T-cell (primary cell): ENCODE measurements at regions not wholly inside any gene's neighbourhood (a gene's known extent, or its start where the extent isn't known, plus 50 kb on each side); places are given as distances from the start of the nearest gene placed in this dataset.

Source experiments
- ATAC-seq, 4 experiments: fragments of 200-7000 bp in 3 of 4; fragments of 150-1000 bp in 1 of 4; cut with Tn5 transposase; replicated peaks in 1 of 4; 1 replicate in 3 of 4; 2 replicates in 1 of 4; pipeline ENCODE4 v1.10.0; 2021; ENCODE audit warnings: moderate library complexity in 3 of 4, mild to moderate bottlenecking in 2 of 4, moderate number of reproducible peaks in 1 of 4
- CTCF ChIA-PET, 2 donors: fragments of 300-600 bp; sonication (Branson Sonifier 250); formaldehyde crosslinking; loops; one replicate each; lab custom pipeline; 2022; ENCODE audit warnings: antibody characterized with exemption in 2 of 2; lab: Charles Lee
- POLR2A ChIA-PET, 2 donors: fragments of 300-600 bp; sonication (Branson Sonifier 250); formaldehyde crosslinking; loops; one replicate each; lab custom pipeline; 2022; ENCODE audit warnings: antibody characterized with exemption in 2 of 2; lab: Charles Lee
- DNase-seq, 35 experiments: peaks; one replicate each; pipeline versions ENCODE4 v3.0.0 to v3.0.0-alpha.2; 2013 to 2023
- H3K27ac ChIP-seq: one replicate; pipeline ENCODE4 v1.5.1; 2013; ENCODE audit warnings: low read length
- H3K27me3 ChIP-seq, 2 experiments: replicated peaks in 1 of 2; 1 replicate in 1 of 2; 2 replicates in 1 of 2; pipeline versions ENCODE4 v1.6.1 to v1.7.0; 2013; ENCODE audit warnings: low read length in 1 of 2, mixed read lengths in 1 of 2; ENCODE audit not compliant: control insufficient read depth in 2 of 2, insufficient read depth in 2 of 2; ENCODE audit errors: extremely low read depth in 1 of 2
- H3K36me3 ChIP-seq, 2 donors: 1 replicate in 1 of 2; 2 replicates in 1 of 2; pipeline versions ENCODE4 v1.6.1 to v1.7.0; 2013; ENCODE audit warnings: low read length in 1 of 2; ENCODE audit not compliant: control insufficient read depth in 2 of 2, insufficient read depth in 1 of 2; ENCODE audit errors: extremely low read depth in 1 of 2
- H3K4me1 ChIP-seq, 2 experiments: 1 replicate in 1 of 2; 2 replicates in 1 of 2; pipeline versions ENCODE4 v1.6.1 to v1.7.0; 2013; ENCODE audit warnings: low read length in 2 of 2, mixed read lengths in 1 of 2; ENCODE audit not compliant: insufficient read depth in 2 of 2, control insufficient read depth in 1 of 2; ENCODE audit errors: extremely low read depth in 1 of 2
- H3K4me3 ChIP-seq, 2 donors: 1 replicate in 1 of 2; 2 replicates in 1 of 2; pipeline versions ENCODE4 v1.5.1 to v1.7.0; 2013; ENCODE audit warnings: mild to moderate bottlenecking in 2 of 2, low read length in 1 of 2, moderate library complexity in 1 of 2; ENCODE audit not compliant: control insufficient read depth in 1 of 2; ENCODE audit errors: extremely low read depth in 1 of 2
- H3K9me3 ChIP-seq: 2 replicates; pipeline ENCODE4 v1.7.0; 2013
- H3K27ac Mint-ChIP-seq, 2 donors: one replicate each; pipeline ENCODE4 v1.8.0; 2020 to 2021; ENCODE audit warnings: mild to moderate bottlenecking in 2 of 2, mixed read lengths in 2 of 2
- H3K27me3 Mint-ChIP-seq, 2 donors: one replicate each; pipeline ENCODE4 v1.8.0; 2021 to 2022; ENCODE audit warnings: mixed read lengths in 2 of 2
- H3K36me3 Mint-ChIP-seq: one replicate; pipeline ENCODE4 v1.8.0; 2021; ENCODE audit warnings: mixed read lengths
- H3K4me1 Mint-ChIP-seq, 3 donors: one replicate each; pipeline ENCODE4 v1.8.0; 2020 to 2022; ENCODE audit warnings: mixed read lengths in 3 of 3, mild to moderate bottlenecking in 1 of 3
- H3K4me3 Mint-ChIP-seq, 3 donors: one replicate each; pipeline ENCODE4 v1.8.0; 2020 to 2022; ENCODE audit warnings: mild to moderate bottlenecking in 3 of 3, mixed read lengths in 3 of 3, moderate library complexity in 3 of 3
- H3K9me3 Mint-ChIP-seq, 3 donors: one replicate each; pipeline ENCODE4 v1.8.0; 2020 to 2022; ENCODE audit warnings: mixed read lengths in 3 of 3
- WGBS: methylation state at CpG from one replicate; pipeline ENCODE4 v1.1.5; 2013; ENCODE audit warnings: missing lambda C conversion rate; ENCODE audit not compliant: insufficient coverage; 5-methylcytosine and 5-hydroxymethylcytosine counted together

- no peaks in the 10 kb centered on the region for H3K27me3 Mint-ChIP-seq
- H3K27me3 ChIP-seq, result no peaks in the 10 kb centered on the region
- H3K27ac ChIP-seq, result no peak overlapping the region
- ChIA-PET CTCF (no interaction called here), POLR2A (no interaction called here)
- H3K4me3 Mint-ChIP-seq, result no peak overlapping the region
- ATAC-seq (no peak), DNase-seq (no peak)
- peaks cover 6 to 16% (median 7%) of the 10 kb centered on the region in 3 donors for H3K4me1 Mint-ChIP-seq
- no peak overlapping the region for H3K27ac Mint-ChIP-seq
- no CpG with 5 or more reads among the region's 2 CpGs for WGBS
- no peaks in the 10 kb centered on the region for H3K36me3 ChIP-seq
- no peaks in the 10 kb centered on the region for H3K36me3 Mint-ChIP-seq
- no peaks in the 10 kb centered on the region for H3K4me1 ChIP-seq
- no peak overlapping the region for H3K4me3 ChIP-seq
- H3K9me3 Mint-ChIP-seq, result no peaks in the 10 kb centered on the region
- H3K9me3 ChIP-seq, result no peaks in the 10 kb centered on the region
Measured at GRCh38 chr17:55584055-55584685, 72.9 kb upstream of the SMIM36 start.

DNA sequence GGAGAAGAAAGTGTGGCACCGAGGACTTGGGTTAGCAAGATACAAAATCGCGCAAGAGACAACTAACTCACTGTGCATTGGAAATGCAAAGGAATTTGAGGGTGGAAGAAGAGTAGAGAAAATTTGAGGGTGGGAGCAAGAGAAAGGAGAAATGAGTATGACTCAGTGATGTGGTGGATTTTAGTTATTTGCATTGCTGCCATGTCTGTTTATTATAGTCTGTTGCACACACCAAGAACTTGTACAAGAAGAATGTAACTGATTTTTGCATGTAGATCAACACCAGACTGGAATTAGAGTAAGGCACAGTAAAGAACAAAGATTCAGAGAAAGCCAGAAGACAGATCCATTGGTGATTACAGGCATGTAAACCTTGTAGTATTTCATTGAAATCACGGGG lies 71.6 kb upstream of the SMIM36 start:
- no peak overlapping the region for H3K27ac Mint-ChIP-seq
- Histone ChIP-seq H3K36me3 (no peaks in the 10 kb centered on the region), H3K4me1 (peaks cover 0 to under 1% of the 10 kb centered on the region in 2 experiments), H3K9me3 (no peaks in the 10 kb centered on the region), H3K27me3 (no peaks in the 10 kb centered on the region), H3K4me3 (no peak overlapping the region), H3K27ac (no peak overlapping the region)
- H3K4me1 Mint-ChIP-seq, result peaks cover 6 to 19% (median 7%) of the 10 kb centered on the region in 3 donors
- H3K27me3 Mint-ChIP-seq, result no peaks in the 10 kb centered on the region
- no peaks in the 10 kb centered on the region for H3K9me3 Mint-ChIP-seq
- ChIA-PET POLR2A (no interaction called here), CTCF (no interaction called here)
- H3K36me3 Mint-ChIP-seq, result no peaks in the 10 kb centered on the region
- DNase-seq (no peak), ATAC-seq (no peak)
- H3K4me3 Mint-ChIP-seq, result no peak overlapping the region
- 100% methylated on average over 3 of the region's 4 CpGs for WGBS

GRCh38 chr17:55580596-55581133 lies 69.4 kb upstream of the SMIM36 start:
- Mint-ChIP-seq H3K4me1 (peaks cover 6 to 21% (median 7%) of the 10 kb centered on the region in 3 donors), H3K27ac (peak overlapping the region in 1 of 2 donors; percentile 56), H3K4me3 (no peak overlapping the region), H3K9me3 (no peaks in the 10 kb centered on the region), H3K36me3 (no peaks in the 10 kb centered on the region), H3K27me3 (no peaks in the 10 kb centered on the region)
- Histone ChIP-seq H3K4me1 (peaks cover 10 to 19% of the 10 kb centered on the region in 2 experiments), H3K36me3 (no peaks in the 10 kb centered on the region), H3K4me3 (no peak overlapping the region), H3K27ac (no peak overlapping the region), H3K9me3 (no peaks in the 10 kb centered on the region), H3K27me3 (no peaks in the 10 kb centered on the region)
- no peak for DNase-seq
- CTCF ChIA-PET, result no interaction called here
- POLR2A ChIA-PET, result no interaction called here
- WGBS, result no CpG with 5 or more reads among the region's 5 CpGs
- no peak for ATAC-seq

DNA sequence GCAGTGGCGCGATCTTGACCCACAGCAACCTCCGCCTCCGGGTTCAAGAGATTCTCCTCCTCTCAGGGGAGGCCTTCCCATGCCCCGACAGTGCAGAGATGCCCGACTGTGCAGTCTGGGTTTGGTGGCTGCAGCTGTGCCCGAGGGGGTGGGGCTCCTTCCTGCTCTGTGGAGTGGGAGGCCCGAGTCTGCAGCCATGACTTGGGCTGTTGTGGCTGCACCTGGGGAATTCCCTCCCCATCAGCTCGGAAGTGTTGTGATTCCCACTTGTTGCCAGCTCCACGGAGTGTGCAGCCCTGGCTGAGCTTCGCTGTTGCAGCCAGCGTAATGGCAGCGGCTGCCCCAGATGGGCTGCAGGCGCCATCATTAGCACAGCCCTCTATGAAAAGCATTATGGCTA lies 66.4 kb upstream of the SMIM36 start:
- ATAC-seq (peak; percentile 52 to 76 (median 61)), DNase-seq (peak in 20 of 35 experiments; percentile 2 to 44 (median 10))
- Histone ChIP-seq H3K36me3 (no peaks in the 10 kb centered on the region), H3K27me3 (no peaks in the 10 kb centered on the region), H3K4me1 (peaks cover 10 to 22% of the 10 kb centered on the region in 2 experiments), H3K9me3 (no peaks in the 10 kb centered on the region), H3K4me3 (peak overlapping the region in 1 of 2 donors; percentile 49), H3K27ac (peak overlapping the region; percentile 75)
- Mint-ChIP-seq H3K27ac (no peak overlapping the region), H3K4me3 (no peak overlapping the region), H3K36me3 (no peaks in the 10 kb centered on the region), H3K4me1 (peaks cover 0 to 11% (median 6%) of the 10 kb centered on the region in 3 donors), H3K9me3 (no peaks in the 10 kb centered on the region), H3K27me3 (no peaks in the 10 kb centered on the region)
- ChIA-PET CTCF (no interaction called here), POLR2A (interaction anchor here in 1 of 2 donors (0.7 kb wide), 1 partner anchor 66 kb away, joined by 3 read pairs; no protein-coding TSS in a partner anchor)
- 26% methylated on average over 8 of the region's 14 CpGs for WGBS

- Mint-ChIP-seq H3K27me3 (no peaks in the 10 kb centered on the region), H3K27ac (no peak overlapping the region), H3K9me3 (no peaks in the 10 kb centered on the region), H3K36me3 (no peaks in the 10 kb centered on the region), H3K4me3 (no peak overlapping the region), H3K4me1 (peaks cover 0 to 11% (median 6%) of the 10 kb centered on the region in 3 donors)
- peaks cover 10 to 22% of the 10 kb centered on the region in 2 experiments for H3K4me1 ChIP-seq
- WGBS, result 12% methylated on average over 6 of the region's 9 CpGs
- peak in 27 of 35 experiments; percentile 1 to 48 (median 20) for DNase-seq
- peak overlapping the region; percentile 35 to 49 for H3K4me3 ChIP-seq
- ChIA-PET CTCF (interaction anchor here in 1 of 2 donors (0.8 kb wide), 1 partner anchor 25 kb away, joined by 4 read pairs; no protein-coding TSS in a partner anchor), POLR2A (interaction anchor here in 1 of 2 donors (0.7 kb wide), 1 partner anchor 65 kb away, joined by 3 read pairs; no protein-coding TSS in a partner anchor)
- no peaks in the 10 kb centered on the region for H3K36me3 ChIP-seq
- peak; percentile 77 to 87 (median 82) for ATAC-seq
- H3K27me3 ChIP-seq, result no peaks in the 10 kb centered on the region
- no peaks in the 10 kb centered on the region for H3K9me3 ChIP-seq
- peak overlapping the region; percentile 75 for H3K27ac ChIP-seq
Measured at GRCh38 chr17:55576996-55577586, 65.8 kb upstream of the SMIM36 start.

GRCh38 chr17:55576237-55576995 lies 65.2 kb upstream of the SMIM36 start:
- 66% methylated on average over 4 of the region's 8 CpGs for WGBS
- peak in 3 of 4 experiments; percentile 8 to 18 (median 14) for ATAC-seq
- H3K9me3 Mint-ChIP-seq, result no peaks in the 10 kb centered on the region

More at GRCh38 chr17:55576237-55576995, 65.2 kb upstream of the SMIM36 start:
- ChIA-PET CTCF (interaction anchor here (0.7 to 0.8 kb wide), 2 partner anchors 12 to 26 kb away, joined by 4 read pairs; no protein-coding TSS in a partner anchor), POLR2A (interaction anchor here in 1 of 2 donors (0.6 kb wide), 1 partner anchor 42 kb away, joined by 4 read pairs; no protein-coding TSS in a partner anchor)
- Histone ChIP-seq H3K4me3 (peak overlapping the region; percentile 35 to 49), H3K27ac (peak overlapping the region; percentile 75), H3K27me3 (no peaks in the 10 kb centered on the region), H3K4me1 (peaks cover 10 to 22% of the 10 kb centered on the region in 2 experiments), H3K36me3 (no peaks in the 10 kb centered on the region), H3K9me3 (no peaks in the 10 kb centered on the region)
- H3K27me3 Mint-ChIP-seq, result no peaks in the 10 kb centered on the region
- peaks cover 0 to 11% (median 6%) of the 10 kb centered on the region in 3 donors for H3K4me1 Mint-ChIP-seq
- no peak overlapping the region for H3K4me3 Mint-ChIP-seq
- H3K36me3 Mint-ChIP-seq, result no peaks in the 10 kb centered on the region
- no peak overlapping the region for H3K27ac Mint-ChIP-seq
- no peak for DNase-seq
